GM23338 (cell line): ENCODE measurements at regions not wholly inside any gene's neighbourhood (a gene's known extent, or its start where the extent isn't known, plus 50 kb on each side); places are given as distances from the start of the nearest gene placed in this dataset.

Experiments used
- ATAC-seq: fragments of 200-7000 bp; cut with Tn5 transposase; 3 replicates; pipeline ENCODE4 v1.9.1; 2020
- DNase-seq: peaks from one replicate; pipeline ENCODE4 v3.0.0-alpha.2; 2015; ENCODE audit warnings: low spot score
- H2AFZ ChIP-seq: fragments of 200-600 bp; sonication (generic); 2 replicates; pipeline ENCODE4 v1.8.0; 2016; ENCODE audit warnings: antibody characterized with exemption, mild to moderate bottlenecking, moderate library complexity
- H3F3A ChIP-seq: fragments of 200-600 bp; sonication (generic); replicated peaks from 2 replicates; pipeline ENCODE4 v1.8.0; 2017; ENCODE audit warnings: antibody characterized with exemption, mixed run types, low read depth
- H3K27ac ChIP-seq: fragments of 200-600 bp; sonication (generic); 2 replicates; pipeline ENCODE4 v1.6.1; 2016; ENCODE audit warnings: low read depth
- H3K27me3 ChIP-seq: fragments of 200-600 bp; sonication (generic); 2 replicates; pipeline ENCODE4 v1.8.0; 2016; ENCODE audit warnings: mild to moderate bottlenecking, mixed run types, moderate library complexity; ENCODE audit not compliant: insufficient read depth
- H3K36me3 ChIP-seq: fragments of 200-600 bp; sonication (generic); 2 replicates; pipeline ENCODE4 v1.8.0; 2016; ENCODE audit warnings: mild to moderate bottlenecking; ENCODE audit not compliant: insufficient read depth
- H3K4me1 ChIP-seq: fragments of 200-600 bp; sonication (generic); 2 replicates; pipeline ENCODE4 v1.8.0; 2016; ENCODE audit warnings: mild to moderate bottlenecking, moderate library complexity; ENCODE audit not compliant: insufficient read depth
- H3K4me2 ChIP-seq: fragments of 200-600 bp; sonication (generic); 2 replicates; pipeline ENCODE4 v1.7.1; 2017; ENCODE audit warnings: mixed run types
- H3K4me3 ChIP-seq: fragments of 200-600 bp; sonication (generic); 2 replicates; pipeline ENCODE4 v1.6.1; 2016; ENCODE audit warnings: mixed run types
- H3K79me2 ChIP-seq: fragments of 200-600 bp; sonication (generic); replicated peaks from 2 replicates; pipeline ENCODE4 v1.8.0; 2017; ENCODE audit warnings: mild to moderate bottlenecking; ENCODE audit not compliant: insufficient read depth
- H3K9me2 ChIP-seq: fragments of 200-600 bp; sonication (generic); 2 replicates; pipeline ENCODE4 v1.8.0; 2017; ENCODE audit not compliant: insufficient read depth
- H4K20me1 ChIP-seq: fragments of 200-600 bp; sonication (generic); replicated peaks from 2 replicates; pipeline ENCODE4 v1.8.0; 2017; ENCODE audit warnings: mild to moderate bottlenecking; ENCODE audit not compliant: insufficient read depth
- H3K27ac Mint-ChIP-seq: 2 replicates; pipeline ENCODE4 v1.8.0; 2020; ENCODE audit warnings: inconsistent platforms, mild to moderate bottlenecking, moderate library complexity, mixed read lengths
- H3K27me3 Mint-ChIP-seq: 3 replicates; pipeline ENCODE4 v1.8.0; 2022; ENCODE audit warnings: low read depth, mild to moderate bottlenecking, moderate library complexity, mixed read lengths, inconsistent platforms; ENCODE audit not compliant: insufficient read depth, poor library complexity
- H3K36me3 Mint-ChIP-seq: 3 replicates; pipeline ENCODE4 v1.8.0; 2021; ENCODE audit warnings: low read depth, mild to moderate bottlenecking, inconsistent platforms, moderate library complexity, mixed read lengths
- H3K4me1 Mint-ChIP-seq: 3 replicates; pipeline ENCODE4 v1.8.0; 2020; ENCODE audit warnings: mild to moderate bottlenecking, inconsistent platforms, mixed read lengths
- H3K4me3 Mint-ChIP-seq: 3 replicates; pipeline ENCODE4 v1.8.0; 2021; ENCODE audit warnings: moderate library complexity, mild to moderate bottlenecking, inconsistent platforms, mixed read lengths
- H3K9me3 Mint-ChIP-seq: 3 replicates; pipeline ENCODE4 v1.8.0; 2020; ENCODE audit warnings: moderate library complexity, mild to moderate bottlenecking, inconsistent platforms, mixed read lengths
- EZH2 ChIP-seq: fragments of 200-600 bp; sonication (generic); IDR thresholded peaks from one replicate; pipeline ENCODE4 v1.8.0; 2017; ENCODE audit warnings: antibody characterized with exemption, mild to moderate bottlenecking, low read depth; ENCODE audit not compliant: unreplicated experiment
- EZH2phosphoT487 ChIP-seq: fragments of 200-600 bp; sonication (generic); IDR thresholded peaks from one replicate; pipeline ENCODE4 v1.8.1; 2018; ENCODE audit warnings: antibody characterized with exemption; ENCODE audit not compliant: unreplicated experiment
- NANOG ChIP-seq: IDR thresholded peaks from 2 replicates; pipeline ENCODE4 v1.6.1; 2016; ENCODE audit warnings: antibody characterized with exemption, borderline replicate concordance
- ZNF114 ChIP-seq: fragments of 250-450 bp; sonication (Bioruptor Pico); IDR thresholded peaks from 2 replicates; pipeline ENCODE4 v1.5.0; 2020; ENCODE audit warnings: mild to moderate bottlenecking, moderate library complexity
- ZNF331 ChIP-seq: fragments of 250-450 bp; sonication (Bioruptor Pico); IDR thresholded peaks from 2 replicates; pipeline ENCODE4 v1.5.0; 2020; ENCODE audit warnings: low read depth, mild to moderate bottlenecking, moderate library complexity
- TF ChIP-seq, protein P1 (sequence below): IDR thresholded peaks from 2 replicates; pipeline ENCODE4 v1.6.1; 2016; ENCODE audit warnings: antibody characterized with exemption
- TF ChIP-seq, protein P2 (sequence below): fragments of 250-450 bp; sonication (Bioruptor Pico); IDR thresholded peaks from 2 replicates; pipeline ENCODE4 v1.5.0; 2020; ENCODE audit warnings: mild to moderate bottlenecking, moderate library complexity
- TF ChIP-seq, protein P3 (sequence below): IDR thresholded peaks from one replicate; pipeline ENCODE4 v1.6.1; 2018; ENCODE audit warnings: antibody characterized with exemption; ENCODE audit not compliant: unreplicated experiment
- TF ChIP-seq, protein P4 (sequence below), 2 experiments: fragments of 200-600 bp in 1 of 2; sonication (generic) in 1 of 2; conservative IDR thresholded peaks; 2 replicates each; pipeline versions ENCODE4 v1.5.1 to v1.6.1; 2016 to 2017; ENCODE audit warnings: antibody characterized with exemption in 2 of 2, low read depth in 2 of 2, mild to moderate bottlenecking in 2 of 2, moderate library complexity in 1 of 2

DNA sequence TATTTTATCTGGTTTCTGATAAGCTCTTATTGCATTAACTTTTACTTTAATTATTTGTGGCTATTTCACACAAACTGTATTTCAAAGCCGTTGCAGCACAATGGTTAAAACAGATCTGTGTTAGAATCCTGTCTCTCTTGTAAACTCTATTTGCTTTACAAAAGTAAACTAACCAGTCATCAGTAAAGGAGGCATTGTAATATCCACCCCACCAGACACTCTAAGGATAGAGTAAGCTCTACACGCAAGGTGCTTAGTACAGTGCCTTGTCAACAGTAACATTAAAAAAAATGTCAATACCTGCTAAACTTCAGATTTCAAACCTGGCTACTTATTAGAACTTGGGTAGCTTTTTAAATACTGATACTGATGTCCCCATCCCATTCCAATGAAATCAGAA, 228.4 kb downstream of the RCHY1 start:
- Mint-ChIP-seq H3K4me1 (peaks cover 13% of the 10 kb centered on the region; the same call in 2 of the 3 replicates), H3K4me3 (no peak overlapping the region), H3K9me3 (no peaks in the 10 kb centered on the region), H3K36me3 (no peaks in the 10 kb centered on the region), H3K27me3 (no peaks in the 10 kb centered on the region), H3K27ac (no peak overlapping the region)
- no peaks in the 10 kb centered on the region for H3K4me1 ChIP-seq
- no peak overlapping the region for H2AFZ ChIP-seq
- no peak overlapping the region for H3K4me3 ChIP-seq
- no peaks in the 10 kb centered on the region for H3K79me2 ChIP-seq
- no peaks in the 10 kb centered on the region for H3F3A ChIP-seq
- no peak overlapping the region for H3K4me2 ChIP-seq
- H3K36me3 ChIP-seq = no peaks in the 10 kb centered on the region
- no peaks in the 10 kb centered on the region for H4K20me1 ChIP-seq
- no peaks in the 10 kb centered on the region for H3K27me3 ChIP-seq
- no peak overlapping the region for H3K27ac ChIP-seq
- no peaks in the 10 kb centered on the region; the same call in 1 of the 2 replicates for H3K9me2 ChIP-seq
- TF ChIP-seq EZH2phosphoT487 (no peak), ZNF331 (CRISPR knock-in tag) (no peak), NANOG (no peak), EZH2 (no peak), ZNF114 (CRISPR knock-in tag) (no peak)
- TF ChIP-seq, protein P1, sequence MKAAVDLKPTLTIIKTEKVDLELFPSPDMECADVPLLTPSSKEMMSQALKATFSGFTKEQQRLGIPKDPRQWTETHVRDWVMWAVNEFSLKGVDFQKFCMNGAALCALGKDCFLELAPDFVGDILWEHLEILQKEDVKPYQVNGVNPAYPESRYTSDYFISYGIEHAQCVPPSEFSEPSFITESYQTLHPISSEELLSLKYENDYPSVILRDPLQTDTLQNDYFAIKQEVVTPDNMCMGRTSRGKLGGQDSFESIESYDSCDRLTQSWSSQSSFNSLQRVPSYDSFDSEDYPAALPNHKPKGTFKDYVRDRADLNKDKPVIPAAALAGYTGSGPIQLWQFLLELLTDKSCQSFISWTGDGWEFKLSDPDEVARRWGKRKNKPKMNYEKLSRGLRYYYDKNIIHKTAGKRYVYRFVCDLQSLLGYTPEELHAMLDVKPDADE = no peak
- TF ChIP-seq, protein P2, sequence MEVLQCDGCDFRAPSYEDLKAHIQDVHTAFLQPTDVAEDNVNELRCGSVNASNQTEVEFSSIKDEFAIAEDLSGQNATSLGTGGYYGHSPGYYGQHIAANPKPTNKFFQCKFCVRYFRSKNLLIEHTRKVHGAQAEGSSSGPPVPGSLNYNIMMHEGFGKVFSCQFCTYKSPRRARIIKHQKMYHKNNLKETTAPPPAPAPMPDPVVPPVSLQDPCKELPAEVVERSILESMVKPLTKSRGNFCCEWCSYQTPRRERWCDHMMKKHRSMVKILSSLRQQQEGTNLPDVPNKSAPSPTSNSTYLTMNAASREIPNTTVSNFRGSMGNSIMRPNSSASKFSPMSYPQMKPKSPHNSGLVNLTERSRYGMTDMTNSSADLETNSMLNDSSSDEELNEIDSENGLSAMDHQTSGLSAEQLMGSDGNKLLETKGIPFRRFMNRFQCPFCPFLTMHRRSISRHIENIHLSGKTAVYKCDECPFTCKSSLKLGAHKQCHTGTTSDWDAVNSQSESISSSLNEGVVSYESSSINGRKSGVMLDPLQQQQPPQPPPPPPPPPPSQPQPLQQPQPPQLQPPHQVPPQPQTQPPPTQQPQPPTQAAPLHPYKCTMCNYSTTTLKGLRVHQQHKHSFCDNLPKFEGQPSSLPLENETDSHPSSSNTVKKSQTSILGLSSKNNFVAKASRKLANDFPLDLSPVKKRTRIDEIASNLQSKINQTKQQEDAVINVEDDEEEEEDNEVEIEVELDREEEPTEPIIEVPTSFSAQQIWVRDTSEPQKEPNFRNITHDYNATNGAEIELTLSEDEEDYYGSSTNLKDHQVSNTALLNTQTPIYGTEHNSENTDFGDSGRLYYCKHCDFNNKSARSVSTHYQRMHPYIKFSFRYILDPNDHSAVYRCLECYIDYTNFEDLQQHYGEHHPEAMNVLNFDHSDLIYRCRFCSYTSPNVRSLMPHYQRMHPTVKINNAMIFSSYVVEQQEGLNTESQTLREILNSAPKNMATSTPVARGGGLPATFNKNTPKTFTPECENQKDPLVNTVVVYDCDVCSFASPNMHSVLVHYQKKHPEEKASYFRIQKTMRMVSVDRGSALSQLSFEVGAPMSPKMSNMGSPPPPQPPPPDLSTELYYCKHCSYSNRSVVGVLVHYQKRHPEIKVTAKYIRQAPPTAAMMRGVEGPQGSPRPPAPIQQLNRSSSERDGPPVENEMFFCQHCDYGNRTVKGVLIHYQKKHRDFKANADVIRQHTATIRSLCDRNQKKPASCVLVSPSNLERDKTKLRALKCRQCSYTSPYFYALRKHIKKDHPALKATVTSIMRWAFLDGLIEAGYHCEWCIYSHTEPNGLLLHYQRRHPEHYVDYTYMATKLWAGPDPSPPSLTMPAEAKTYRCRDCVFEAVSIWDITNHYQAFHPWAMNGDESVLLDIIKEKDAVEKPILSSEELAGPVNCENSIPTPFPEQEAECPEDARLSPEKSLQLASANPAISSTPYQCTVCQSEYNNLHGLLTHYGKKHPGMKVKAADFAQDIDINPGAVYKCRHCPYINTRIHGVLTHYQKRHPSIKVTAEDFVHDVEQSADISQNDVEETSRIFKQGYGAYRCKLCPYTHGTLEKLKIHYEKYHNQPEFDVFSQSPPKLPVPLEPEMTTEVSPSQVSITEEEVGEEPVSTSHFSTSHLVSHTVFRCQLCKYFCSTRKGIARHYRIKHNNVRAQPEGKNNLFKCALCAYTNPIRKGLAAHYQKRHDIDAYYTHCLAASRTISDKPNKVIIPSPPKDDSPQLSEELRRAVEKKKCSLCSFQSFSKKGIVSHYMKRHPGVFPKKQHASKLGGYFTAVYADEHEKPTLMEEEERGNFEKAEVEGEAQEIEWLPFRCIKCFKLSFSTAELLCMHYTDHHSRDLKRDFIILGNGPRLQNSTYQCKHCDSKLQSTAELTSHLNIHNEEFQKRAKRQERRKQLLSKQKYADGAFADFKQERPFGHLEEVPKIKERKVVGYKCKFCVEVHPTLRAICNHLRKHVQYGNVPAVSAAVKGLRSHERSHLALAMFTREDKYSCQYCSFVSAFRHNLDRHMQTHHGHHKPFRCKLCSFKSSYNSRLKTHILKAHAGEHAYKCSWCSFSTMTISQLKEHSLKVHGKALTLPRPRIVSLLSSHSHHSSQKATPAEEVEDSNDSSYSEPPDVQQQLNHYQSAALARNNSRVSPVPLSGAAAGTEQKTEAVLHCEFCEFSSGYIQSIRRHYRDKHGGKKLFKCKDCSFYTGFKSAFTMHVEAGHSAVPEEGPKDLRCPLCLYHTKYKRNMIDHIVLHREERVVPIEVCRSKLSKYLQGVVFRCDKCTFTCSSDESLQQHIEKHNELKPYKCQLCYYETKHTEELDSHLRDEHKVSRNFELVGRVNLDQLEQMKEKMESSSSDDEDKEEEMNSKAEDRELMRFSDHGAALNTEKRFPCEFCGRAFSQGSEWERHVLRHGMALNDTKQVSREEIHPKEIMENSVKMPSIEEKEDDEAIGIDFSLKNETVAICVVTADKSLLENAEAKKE (CRISPR knock-in tag) = no peak
- TF ChIP-seq, protein P3, sequence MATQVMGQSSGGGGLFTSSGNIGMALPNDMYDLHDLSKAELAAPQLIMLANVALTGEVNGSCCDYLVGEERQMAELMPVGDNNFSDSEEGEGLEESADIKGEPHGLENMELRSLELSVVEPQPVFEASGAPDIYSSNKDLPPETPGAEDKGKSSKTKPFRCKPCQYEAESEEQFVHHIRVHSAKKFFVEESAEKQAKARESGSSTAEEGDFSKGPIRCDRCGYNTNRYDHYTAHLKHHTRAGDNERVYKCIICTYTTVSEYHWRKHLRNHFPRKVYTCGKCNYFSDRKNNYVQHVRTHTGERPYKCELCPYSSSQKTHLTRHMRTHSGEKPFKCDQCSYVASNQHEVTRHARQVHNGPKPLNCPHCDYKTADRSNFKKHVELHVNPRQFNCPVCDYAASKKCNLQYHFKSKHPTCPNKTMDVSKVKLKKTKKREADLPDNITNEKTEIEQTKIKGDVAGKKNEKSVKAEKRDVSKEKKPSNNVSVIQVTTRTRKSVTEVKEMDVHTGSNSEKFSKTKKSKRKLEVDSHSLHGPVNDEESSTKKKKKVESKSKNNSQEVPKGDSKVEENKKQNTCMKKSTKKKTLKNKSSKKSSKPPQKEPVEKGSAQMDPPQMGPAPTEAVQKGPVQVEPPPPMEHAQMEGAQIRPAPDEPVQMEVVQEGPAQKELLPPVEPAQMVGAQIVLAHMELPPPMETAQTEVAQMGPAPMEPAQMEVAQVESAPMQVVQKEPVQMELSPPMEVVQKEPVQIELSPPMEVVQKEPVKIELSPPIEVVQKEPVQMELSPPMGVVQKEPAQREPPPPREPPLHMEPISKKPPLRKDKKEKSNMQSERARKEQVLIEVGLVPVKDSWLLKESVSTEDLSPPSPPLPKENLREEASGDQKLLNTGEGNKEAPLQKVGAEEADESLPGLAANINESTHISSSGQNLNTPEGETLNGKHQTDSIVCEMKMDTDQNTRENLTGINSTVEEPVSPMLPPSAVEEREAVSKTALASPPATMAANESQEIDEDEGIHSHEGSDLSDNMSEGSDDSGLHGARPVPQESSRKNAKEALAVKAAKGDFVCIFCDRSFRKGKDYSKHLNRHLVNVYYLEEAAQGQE = no peak
- TF ChIP-seq, protein P4, sequence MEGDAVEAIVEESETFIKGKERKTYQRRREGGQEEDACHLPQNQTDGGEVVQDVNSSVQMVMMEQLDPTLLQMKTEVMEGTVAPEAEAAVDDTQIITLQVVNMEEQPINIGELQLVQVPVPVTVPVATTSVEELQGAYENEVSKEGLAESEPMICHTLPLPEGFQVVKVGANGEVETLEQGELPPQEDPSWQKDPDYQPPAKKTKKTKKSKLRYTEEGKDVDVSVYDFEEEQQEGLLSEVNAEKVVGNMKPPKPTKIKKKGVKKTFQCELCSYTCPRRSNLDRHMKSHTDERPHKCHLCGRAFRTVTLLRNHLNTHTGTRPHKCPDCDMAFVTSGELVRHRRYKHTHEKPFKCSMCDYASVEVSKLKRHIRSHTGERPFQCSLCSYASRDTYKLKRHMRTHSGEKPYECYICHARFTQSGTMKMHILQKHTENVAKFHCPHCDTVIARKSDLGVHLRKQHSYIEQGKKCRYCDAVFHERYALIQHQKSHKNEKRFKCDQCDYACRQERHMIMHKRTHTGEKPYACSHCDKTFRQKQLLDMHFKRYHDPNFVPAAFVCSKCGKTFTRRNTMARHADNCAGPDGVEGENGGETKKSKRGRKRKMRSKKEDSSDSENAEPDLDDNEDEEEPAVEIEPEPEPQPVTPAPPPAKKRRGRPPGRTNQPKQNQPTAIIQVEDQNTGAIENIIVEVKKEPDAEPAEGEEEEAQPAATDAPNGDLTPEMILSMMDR (conservative IDR thresholded peaks at IDR 0.05; ENCODE audit: low read depth in 2 of 2) = no peak
- DNase-seq = no peak
- ATAC-seq = no peak
